ENCODE measurements at regions not wholly inside any gene's neighbourhood (a gene's known extent, or its start where the extent isn't known, plus 50 kb on each side); places are given as distances from the start of the nearest gene placed in this dataset.

GRCh38 chr1:157411064-157411463 lies 141.3 kb downstream of the FCRL5 start:
- TF ChIP-seq EZH2 (IDR thresholded peaks at IDR 0.05; ENCODE audit: borderline replicate concordance, low read depth, low read length, poor library complexity, severe bottlenecking) (no peak), CTCF (conservative IDR thresholded peaks at IDR 0.05; ENCODE audit: low read depth, low read length) (no peak)
